SK-N-SH (cell line): ENCODE measurements at regions not wholly inside any gene's neighbourhood (a gene's known extent, or its start where the extent isn't known, plus 50 kb on each side); places are given as distances from the start of the nearest gene placed in this dataset.

Source experiments
- CTCF ChIA-PET: fragments of 300-600, 350-600 bp; formaldehyde crosslinking; extraction: SDS; loops from one replicate; lab custom pipeline; 2021; lab: Yijun Ruan, JAX
- POLR2A ChIA-PET: fragments of 350-600 bp; sonication (Branson Sonifier 250); formaldehyde crosslinking; extraction: SDS; loops from one replicate; lab custom pipeline; 2020; ENCODE audit warnings: antibody characterized with exemption, inconsistent platforms; lab: Yijun Ruan, JAX
- DNase-seq: peaks from one replicate; pipeline ENCODE4 v3.0.0; 2012
- H2AFZ ChIP-seq: fragments of 200-600 bp; sonication (generic); 2 replicates; pipeline ENCODE4 v1.8.1; 2016; ENCODE audit warnings: antibody characterized with exemption, mild to moderate bottlenecking, low read depth
- H3F3A ChIP-seq: fragments of 200-600 bp; sonication (generic); replicated peaks from 2 replicates; pipeline ENCODE3; 2016; ENCODE audit warnings: antibody characterized with exemption, mild to moderate bottlenecking; ENCODE audit not compliant: insufficient read depth
- H3K27ac ChIP-seq, 2 experiments: fragments of 200-500 bp in 1 of 2; fragments of 200-600 bp in 1 of 2; sonication (Bioruptor generic) in 1 of 2; sonication (generic), shearing (Covaris generic) in 1 of 2; 2 replicates each; pipeline versions ENCODE4 v1.5.1 to v1.6.1; 2014 to 2016; ENCODE audit warnings: low read depth in 2 of 2, inconsistent platforms in 1 of 2, low read length in 1 of 2, mild to moderate bottlenecking in 1 of 2, mixed read lengths in 1 of 2
- H3K27me3 ChIP-seq: fragments of 200-600 bp; sonication (generic), shearing (Covaris generic); 2 replicates; pipeline ENCODE4 v1.6.1; 2016; ENCODE audit warnings: mixed run types; ENCODE audit not compliant: insufficient read depth
- H3K36me3 ChIP-seq, 2 experiments: fragments of 200-500 bp in 1 of 2; fragments of 200-600 bp in 1 of 2; sonication (Bioruptor generic) in 1 of 2; sonication (generic) in 1 of 2; replicated peaks in 1 of 2; 2 replicates each; pipeline versions ENCODE3 to v1.5.1; 2014 to 2016; ENCODE audit warnings: low read length in 1 of 2, mild to moderate bottlenecking in 1 of 2; ENCODE audit not compliant: insufficient read depth in 2 of 2, control insufficient read depth in 1 of 2
- H3K4me1 ChIP-seq, 2 experiments: fragments of 200-500 bp in 1 of 2; fragments of 200-600 bp in 1 of 2; sonication (Bioruptor generic) in 1 of 2; sonication (generic), shearing (Covaris generic) in 1 of 2; 2 replicates each; pipeline versions ENCODE4 v1.5.1 to v1.6.1; 2014 to 2016; ENCODE audit warnings: low read depth in 1 of 2, low read length in 1 of 2, mixed run types in 1 of 2; ENCODE audit not compliant: insufficient read depth in 2 of 2, control insufficient read depth in 1 of 2
- H3K4me2 ChIP-seq: fragments of 200-600 bp; sonication (generic), shearing (Covaris generic); 2 replicates; pipeline ENCODE4 v1.6.1; 2017; ENCODE audit warnings: mixed run types
- H3K4me3 ChIP-seq, 2 experiments: fragments of 200-500 bp in 1 of 2; fragments of 200-600 bp in 1 of 2; sonication (Bioruptor generic) in 1 of 2; sonication (generic), shearing (Covaris generic) in 1 of 2; 2 replicates each; pipeline versions ENCODE4 v1.5.1 to v1.8.1; 2014 to 2016; ENCODE audit warnings: low read depth in 2 of 2, inconsistent platforms in 1 of 2, low read length in 1 of 2, mild to moderate bottlenecking in 1 of 2, mixed read lengths in 1 of 2, moderate library complexity in 1 of 2
- H3K79me2 ChIP-seq: fragments of 200-600 bp; sonication (generic); 2 replicates; pipeline ENCODE4 v1.8.1; 2017; ENCODE audit warnings: mild to moderate bottlenecking; ENCODE audit not compliant: insufficient read depth
- H3K9ac ChIP-seq: fragments of 200-600 bp; sonication (generic); 2 replicates; pipeline ENCODE4 v1.6.1; 2017; ENCODE audit warnings: mixed run types
- H3K9me2 ChIP-seq: fragments of 200-600 bp; sonication (generic); 2 replicates; pipeline ENCODE4 v1.6.1; 2017; ENCODE audit warnings: mixed run types
- H3K9me3 ChIP-seq: fragments of 200-600 bp; sonication (generic); 2 replicates; pipeline ENCODE4 v1.6.1; 2017; ENCODE audit warnings: mixed run types, mild to moderate bottlenecking, moderate library complexity
- H4K20me1 ChIP-seq: fragments of 200-600 bp; sonication (generic); 2 replicates; pipeline ENCODE4 v1.6.1; 2017; ENCODE audit warnings: mild to moderate bottlenecking, mixed run types; ENCODE audit not compliant: insufficient read depth
- CHD2 ChIP-seq: fragments of 150-350 bp; IDR thresholded peaks from 2 replicates; pipeline ENCODE4 v1.6.1; 2018; ENCODE audit warnings: low read length; ENCODE audit not compliant: partially characterized antibody
- EP300 ChIP-seq, 2 experiments: IDR thresholded peaks; 2 replicates each; pipeline versions ENCODE4 v1.4.0 to v1.6.1; 2012; ENCODE audit warnings: borderline replicate concordance in 1 of 2, low read depth in 1 of 2, low read length in 1 of 2
- FOXJ3 ChIP-seq: sonication (generic); formaldehyde crosslinking; IDR thresholded peaks from 2 replicates; pipeline ENCODE4 v1.5.1; 2020; ENCODE audit warnings: mild to moderate bottlenecking, missing genetic modification reagents
- FOXM1 ChIP-seq: IDR thresholded peaks from 2 replicates; pipeline ENCODE4 v1.4.0; 2012; ENCODE audit warnings: low read depth, mild to moderate bottlenecking
- GATA2 ChIP-seq: sonication (generic); formaldehyde crosslinking; IDR thresholded peaks from 2 replicates; pipeline ENCODE4 v1.5.0; 2020; ENCODE audit warnings: mild to moderate bottlenecking, missing genetic modification reagents
- MXI1 ChIP-seq: IDR thresholded peaks from 2 replicates; pipeline ENCODE4 v1.6.1; 2012; ENCODE audit warnings: mild to moderate bottlenecking, low read depth, low read length, improper control_type of control experiment
- POLR2AphosphoS5 ChIP-seq: IDR thresholded peaks from 2 replicates; pipeline ENCODE4 v1.6.1; 2012; ENCODE audit warnings: low read depth, low read length
- RAD21 ChIP-seq: IDR thresholded peaks from 2 replicates; pipeline ENCODE4 v1.6.1; 2012; ENCODE audit warnings: mild to moderate bottlenecking, low read length
- RCOR1 ChIP-seq: fragments of 150-350 bp; IDR thresholded peaks from 2 replicates; pipeline ENCODE4 v1.6.1; 2017; ENCODE audit warnings: antibody characterized with exemption, low read length
- TCF12 ChIP-seq: IDR thresholded peaks from 2 replicates; pipeline ENCODE4 v1.4.0; 2012
- WGBS: methylation state at CpG from one replicate; pipeline ENCODE4 v1.1.6; 2017; ENCODE audit warnings: low lambda C conversion rate; 5-methylcytosine and 5-hydroxymethylcytosine counted together
- TF ChIP-seq, protein P1 (sequence below): fragments of 200-600 bp; sonication (generic); IDR thresholded peaks from 2 replicates; pipeline ENCODE4 v1.6.1; 2017; ENCODE audit warnings: antibody characterized with exemption, mild to moderate bottlenecking, moderate library complexity

DNA sequence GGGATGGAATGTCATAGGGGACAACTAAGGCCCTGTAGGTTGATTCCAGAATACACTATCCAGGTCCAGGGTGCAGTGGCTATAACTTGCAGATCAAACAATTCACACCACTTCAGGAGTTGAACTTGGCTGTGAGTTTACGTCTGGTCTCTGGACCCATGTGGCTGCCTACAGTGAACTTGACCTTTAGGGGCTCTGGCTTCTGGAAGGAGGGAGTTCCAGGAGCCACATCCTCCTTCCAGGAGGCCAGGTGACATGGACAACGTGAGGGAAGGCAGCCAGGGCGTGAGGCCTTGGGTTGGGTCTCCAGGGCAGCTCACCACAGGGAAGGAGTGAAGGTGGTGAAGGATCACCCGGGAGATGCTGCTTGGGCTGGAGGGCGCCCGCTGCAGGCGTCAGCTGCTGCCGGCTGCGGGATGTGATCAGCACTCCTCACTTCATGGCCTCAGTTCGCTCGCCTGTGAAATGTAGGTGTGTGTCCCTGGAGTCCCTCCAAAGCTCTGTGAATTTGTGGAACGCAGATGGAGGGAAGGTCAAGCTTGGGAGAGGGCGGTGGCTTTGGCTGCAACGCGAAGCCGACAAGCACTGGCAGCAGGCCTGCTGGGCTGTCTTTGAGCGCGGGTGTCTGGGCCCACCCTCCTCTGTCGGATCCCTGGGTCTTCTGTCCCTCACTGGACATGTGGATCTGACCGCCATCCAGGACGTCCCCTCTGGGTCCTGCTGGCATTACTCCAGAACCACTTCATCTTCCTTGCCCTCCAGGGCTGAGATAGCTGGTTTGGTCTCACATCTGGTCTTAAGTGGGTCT is 146.5 kb downstream of the GLI2 start:
- H3K79me2 ChIP-seq: peaks cover 17% of the 10 kb centered on the region
- H3K4me1 ChIP-seq: peaks cover 0 to 43% of the 10 kb centered on the region in 2 experiments; a peak in 2 of 4 replicates
- CTCF ChIA-PET: interaction anchor here (1.0 to 1.7 kb wide), 4 partner anchors 12 to 187 kb away, joined by 3 to 11 read pairs (median 4); no protein-coding TSS in a partner anchor

DNA sequence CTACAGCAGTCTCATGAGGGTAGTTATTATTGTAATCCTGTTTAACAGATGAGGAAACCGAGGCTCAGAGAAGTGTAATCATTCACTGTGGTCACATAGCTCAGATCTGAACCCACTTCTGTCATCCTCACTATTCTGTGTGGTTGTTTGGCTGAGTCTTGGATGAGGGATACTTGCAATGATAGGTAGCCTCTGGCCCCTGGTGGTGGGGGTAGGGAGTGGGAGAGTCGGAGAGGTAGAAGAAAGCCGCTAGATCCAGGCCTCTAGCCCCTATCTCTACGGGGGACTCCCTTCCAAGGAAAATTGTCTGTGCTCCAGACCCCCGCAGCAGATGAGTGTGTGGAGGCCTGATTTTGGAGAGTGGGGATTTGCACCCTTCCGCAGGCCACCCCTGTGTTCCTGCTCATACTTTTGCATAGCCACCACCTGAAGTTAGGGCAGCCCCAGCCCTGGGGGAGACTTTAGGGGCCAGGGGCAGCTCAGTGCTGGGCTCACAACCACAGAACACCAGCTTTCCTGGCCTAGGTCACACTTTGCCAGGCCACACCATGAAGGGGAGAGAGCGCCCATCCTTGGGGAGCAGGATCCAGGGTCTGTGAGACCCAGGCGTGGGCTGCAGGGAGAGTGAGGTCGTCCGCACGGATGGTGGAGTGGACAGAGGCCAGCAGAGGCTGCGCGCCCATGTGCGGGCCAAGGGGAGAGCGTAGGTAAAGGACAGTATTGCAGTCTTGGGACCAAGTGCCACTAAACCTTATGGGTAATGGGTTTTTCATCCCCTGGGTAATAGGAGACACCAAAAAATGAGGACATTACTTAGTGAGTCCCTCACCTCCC is 148.2 kb downstream of the GLI2 start:
- CTCF ChIA-PET: interaction anchor here (1.0 to 1.6 kb wide), 8 partner anchors 11 to 192 kb away, joined by 3 to 5 read pairs (median 3); no protein-coding TSS in a partner anchor
- no peaks in the 10 kb centered on the region for H3K9me2 ChIP-seq
- TF ChIP-seq TCF12 (no peak), RAD21 (peak; percentile 34), POLR2AphosphoS5 (no peak)
- TF ChIP-seq, protein P1, sequence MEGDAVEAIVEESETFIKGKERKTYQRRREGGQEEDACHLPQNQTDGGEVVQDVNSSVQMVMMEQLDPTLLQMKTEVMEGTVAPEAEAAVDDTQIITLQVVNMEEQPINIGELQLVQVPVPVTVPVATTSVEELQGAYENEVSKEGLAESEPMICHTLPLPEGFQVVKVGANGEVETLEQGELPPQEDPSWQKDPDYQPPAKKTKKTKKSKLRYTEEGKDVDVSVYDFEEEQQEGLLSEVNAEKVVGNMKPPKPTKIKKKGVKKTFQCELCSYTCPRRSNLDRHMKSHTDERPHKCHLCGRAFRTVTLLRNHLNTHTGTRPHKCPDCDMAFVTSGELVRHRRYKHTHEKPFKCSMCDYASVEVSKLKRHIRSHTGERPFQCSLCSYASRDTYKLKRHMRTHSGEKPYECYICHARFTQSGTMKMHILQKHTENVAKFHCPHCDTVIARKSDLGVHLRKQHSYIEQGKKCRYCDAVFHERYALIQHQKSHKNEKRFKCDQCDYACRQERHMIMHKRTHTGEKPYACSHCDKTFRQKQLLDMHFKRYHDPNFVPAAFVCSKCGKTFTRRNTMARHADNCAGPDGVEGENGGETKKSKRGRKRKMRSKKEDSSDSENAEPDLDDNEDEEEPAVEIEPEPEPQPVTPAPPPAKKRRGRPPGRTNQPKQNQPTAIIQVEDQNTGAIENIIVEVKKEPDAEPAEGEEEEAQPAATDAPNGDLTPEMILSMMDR: 0 out of 2 replicates have a peak, but pooled peaks have one; percentile 7
- TF ChIP-seq, all 33 proteins: peak for 2
- WGBS: 94% methylated on average over 13 of the region's 15 CpGs
- Histone ChIP-seq H3K79me2 (peaks cover 14% of the 10 kb centered on the region; the same call in 1 of the 2 replicates), H3K4me3 (no peak overlapping the region), H4K20me1 (0 out of 2 replicates have a peak, but pooled peaks cover 3% of the 10 kb centered on the region), H3K36me3 (no peaks in the 10 kb centered on the region), H3K4me2 (no peak overlapping the region), H3F3A (no peaks in the 10 kb centered on the region), H2AFZ (no peak overlapping the region), H3K9ac (no peak overlapping the region), H3K9me3 (no peaks in the 10 kb centered on the region), H3K27me3 (no peaks in the 10 kb centered on the region), H3K4me1 (peaks cover 0 to 46% of the 10 kb centered on the region in 2 experiments; a peak in 2 of 4 replicates), H3K27ac (no peak overlapping the region)
- POLR2A ChIA-PET: no interaction called here
- no peak for DNase-seq

More for the DNA sequence above, 146.5 kb downstream of the GLI2 start:
- H3K27me3 ChIP-seq: no peaks in the 10 kb centered on the region
- no peaks in the 10 kb centered on the region for H3K9me3 ChIP-seq
- 75% methylated on average over 11 of the region's 21 CpGs for WGBS
- no peak overlapping the region for H3K4me2 ChIP-seq
- no peak overlapping the region for H3K9ac ChIP-seq
- no peaks in the 10 kb centered on the region for H4K20me1 ChIP-seq
- no peak overlapping the region for H3K4me3 ChIP-seq
- H3K27ac ChIP-seq: peak overlapping the region in 1 of 2 experiments; percentile 50; a peak in 2 of 4 replicates
- H3F3A ChIP-seq: no peaks in the 10 kb centered on the region
- peak; percentile 90 for DNase-seq
- no peaks in the 10 kb centered on the region for H3K36me3 ChIP-seq
- H2AFZ ChIP-seq: no peak overlapping the region
- TF ChIP-seq GATA2 (CRISPR knock-in tag) (peak; percentile 89), MXI1 (peak; percentile 71), RCOR1 (peak; percentile 59; the same call in 1 of the 2 replicates), POLR2AphosphoS5 (no peak), CHD2 (peak; percentile 20), EP300 (IDR thresholded peaks at IDR 0.05; ENCODE audit: borderline replicate concordance in 1 of 2, low read depth in 1 of 2, low read length in 1 of 2) (peak in 1 of 2 experiments; percentile 89; a peak in 2 of 4 replicates), FOXJ3 (0 out of 2 replicates have a peak, but pooled peaks have one; percentile 32), FOXM1 (no peak), TCF12 (peak; percentile 26; the same call in 1 of the 2 replicates)
- H3K9me2 ChIP-seq: no peaks in the 10 kb centered on the region
- POLR2A ChIA-PET: no interaction called here
